Endothelial cell (in vitro differentiated cells): ENCODE measurements at regions not wholly inside any gene's neighbourhood (a gene's known extent, or its start where the extent isn't known, plus 50 kb on each side); places are given as distances from the start of the nearest gene placed in this dataset.

Source experiments
- DNase-seq: peaks from one replicate; pipeline ENCODE4 v3.0.0; 2021; ENCODE audit warnings: low spot score
- H3K27ac Mint-ChIP-seq: one replicate; pipeline ENCODE4 v1.8.0; 2021; ENCODE audit warnings: mixed read lengths, inconsistent platforms; ENCODE audit not compliant: unreplicated experiment
- H3K27me3 Mint-ChIP-seq: one replicate; pipeline ENCODE4 v1.8.0; 2021; ENCODE audit warnings: mild to moderate bottlenecking, moderate library complexity, mixed read lengths, inconsistent platforms; ENCODE audit not compliant: unreplicated experiment
- H3K36me3 Mint-ChIP-seq: one replicate; pipeline ENCODE4 v1.8.0; 2021; ENCODE audit warnings: mild to moderate bottlenecking, low read depth, mixed read lengths, inconsistent platforms; ENCODE audit not compliant: unreplicated experiment
- H3K4me1 Mint-ChIP-seq: one replicate; pipeline ENCODE4 v1.8.0; 2021; ENCODE audit warnings: mild to moderate bottlenecking, mixed read lengths, inconsistent platforms; ENCODE audit not compliant: unreplicated experiment
- H3K4me3 Mint-ChIP-seq: one replicate; pipeline ENCODE4 v1.8.0; 2021; ENCODE audit warnings: mild to moderate bottlenecking, mixed read lengths, inconsistent platforms; ENCODE audit not compliant: unreplicated experiment
- H3K9me3 Mint-ChIP-seq: one replicate; pipeline ENCODE4 v1.8.0; 2021; ENCODE audit warnings: mixed read lengths, inconsistent platforms; ENCODE audit not compliant: unreplicated experiment
- TF ChIP-seq, protein P1 (sequence below): fragments of 200-600 bp; sonication (generic); IDR thresholded peaks from one replicate; pipeline ENCODE4 v1.5.0; 2021; ENCODE audit warnings: antibody characterized with exemption; ENCODE audit not compliant: unreplicated experiment

DNA sequence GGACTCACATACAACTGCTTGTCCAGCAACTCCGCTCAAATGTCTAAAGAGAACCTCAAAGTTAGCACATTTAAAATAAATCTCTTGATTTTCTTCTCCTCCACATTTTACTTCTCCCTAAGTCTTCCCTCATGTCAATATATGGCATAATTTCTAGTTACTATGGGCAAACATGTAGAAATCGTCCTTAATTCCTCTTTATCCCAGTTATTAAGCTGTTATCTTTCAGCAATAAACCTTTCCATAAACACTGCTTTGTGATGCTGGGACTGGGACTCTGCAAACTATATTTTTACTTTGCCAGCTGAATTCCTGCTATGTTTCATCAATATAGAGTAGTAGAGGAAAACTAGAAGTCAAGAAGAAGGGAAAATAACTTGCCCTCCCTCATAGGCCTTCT, 99.7 kb downstream of the KCNRG start:
- DNase-seq: no peak
- Mint-ChIP-seq H3K9me3 (no peaks in the 10 kb centered on the region), H3K4me1 (peaks cover 4% of the 10 kb centered on the region), H3K36me3 (no peaks in the 10 kb centered on the region), H3K27me3 (no peaks in the 10 kb centered on the region), H3K27ac (no peak overlapping the region), H3K4me3 (no peak overlapping the region)
- TF ChIP-seq, protein P1, sequence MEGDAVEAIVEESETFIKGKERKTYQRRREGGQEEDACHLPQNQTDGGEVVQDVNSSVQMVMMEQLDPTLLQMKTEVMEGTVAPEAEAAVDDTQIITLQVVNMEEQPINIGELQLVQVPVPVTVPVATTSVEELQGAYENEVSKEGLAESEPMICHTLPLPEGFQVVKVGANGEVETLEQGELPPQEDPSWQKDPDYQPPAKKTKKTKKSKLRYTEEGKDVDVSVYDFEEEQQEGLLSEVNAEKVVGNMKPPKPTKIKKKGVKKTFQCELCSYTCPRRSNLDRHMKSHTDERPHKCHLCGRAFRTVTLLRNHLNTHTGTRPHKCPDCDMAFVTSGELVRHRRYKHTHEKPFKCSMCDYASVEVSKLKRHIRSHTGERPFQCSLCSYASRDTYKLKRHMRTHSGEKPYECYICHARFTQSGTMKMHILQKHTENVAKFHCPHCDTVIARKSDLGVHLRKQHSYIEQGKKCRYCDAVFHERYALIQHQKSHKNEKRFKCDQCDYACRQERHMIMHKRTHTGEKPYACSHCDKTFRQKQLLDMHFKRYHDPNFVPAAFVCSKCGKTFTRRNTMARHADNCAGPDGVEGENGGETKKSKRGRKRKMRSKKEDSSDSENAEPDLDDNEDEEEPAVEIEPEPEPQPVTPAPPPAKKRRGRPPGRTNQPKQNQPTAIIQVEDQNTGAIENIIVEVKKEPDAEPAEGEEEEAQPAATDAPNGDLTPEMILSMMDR: no peak

DNA sequence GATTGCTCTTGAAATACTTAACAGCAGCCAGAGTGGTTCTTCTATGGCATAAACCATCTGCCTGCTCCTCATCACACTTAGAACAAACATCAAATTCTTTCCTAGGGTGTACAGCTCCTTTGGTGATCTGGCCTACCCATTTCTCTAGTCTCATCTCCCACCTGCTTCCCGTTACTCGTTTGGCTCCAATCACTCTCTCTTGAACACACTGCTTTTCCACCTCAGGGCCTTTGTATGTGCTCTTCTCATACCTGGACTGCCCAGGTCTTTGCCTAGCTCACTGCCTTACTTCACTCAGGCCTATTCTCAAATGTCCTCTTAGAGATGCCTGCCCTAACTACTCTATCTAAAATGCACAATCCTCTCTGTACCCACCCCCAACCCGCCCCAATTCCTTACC, 100.5 kb downstream of the KCNRG start:
- Mint-ChIP-seq H3K27me3 (no peaks in the 10 kb centered on the region), H3K4me1 (peaks cover 4% of the 10 kb centered on the region), H3K27ac (no peak overlapping the region), H3K4me3 (no peak overlapping the region), H3K9me3 (no peaks in the 10 kb centered on the region), H3K36me3 (no peaks in the 10 kb centered on the region)
- no peak for DNase-seq
- TF ChIP-seq, protein P1: no peak

DNA sequence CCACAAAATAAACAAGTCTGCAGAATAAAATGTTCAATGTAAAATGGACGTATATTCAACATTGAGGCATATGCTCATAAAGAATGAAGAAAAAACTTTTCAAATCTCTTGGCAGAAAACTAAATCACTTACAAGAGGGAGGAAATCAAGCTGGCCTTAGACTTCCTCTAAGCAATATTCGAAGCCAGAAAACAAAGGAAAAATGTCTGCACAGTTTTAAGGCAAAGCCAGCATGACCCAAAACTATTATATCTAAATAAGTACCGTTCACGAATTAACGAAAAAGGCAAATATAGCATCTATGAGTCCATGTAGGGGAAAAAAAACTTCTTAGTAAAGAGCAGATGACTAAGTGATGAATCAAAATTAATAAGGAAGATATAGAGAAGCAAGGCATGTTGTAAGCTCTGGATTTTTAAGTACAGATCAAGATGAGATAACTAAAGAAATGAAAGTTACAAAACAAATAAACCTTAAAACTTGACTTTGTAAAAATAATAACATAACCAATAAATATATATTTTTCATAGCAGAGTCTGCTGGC, 101.3 kb downstream of the KCNRG start:
- DNase-seq: no peak
- H3K36me3 Mint-ChIP-seq: no peaks in the 10 kb centered on the region
- H3K27me3 Mint-ChIP-seq: no peaks in the 10 kb centered on the region
- no peak overlapping the region for H3K27ac Mint-ChIP-seq
- H3K4me3 Mint-ChIP-seq: no peak overlapping the region
- TF ChIP-seq, protein P1: no peak
- H3K4me1 Mint-ChIP-seq: peaks cover 5% of the 10 kb centered on the region
- H3K9me3 Mint-ChIP-seq: no peaks in the 10 kb centered on the region

DNA sequence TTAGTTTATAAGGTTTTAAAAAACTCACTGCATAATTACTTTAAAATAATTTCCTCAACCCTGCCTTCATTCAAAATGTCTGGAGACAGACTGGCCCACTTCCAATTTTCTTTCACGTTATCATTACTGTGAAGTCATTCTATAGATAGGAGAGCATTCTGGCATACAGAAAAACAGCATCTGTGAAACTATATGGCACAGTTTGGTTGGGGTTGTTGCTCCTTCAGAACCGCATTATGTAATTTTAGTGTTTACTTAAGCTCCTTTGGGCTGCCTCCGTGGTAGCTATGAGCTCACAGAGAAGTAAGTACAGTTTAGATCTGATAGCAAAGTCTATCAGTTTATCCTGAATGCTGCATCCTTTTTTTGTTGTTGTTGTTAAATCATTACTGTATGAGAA, 104.3 kb downstream of the KCNRG start:
- Mint-ChIP-seq H3K4me3 (no peak overlapping the region), H3K27ac (no peak overlapping the region), H3K36me3 (no peaks in the 10 kb centered on the region), H3K9me3 (no peaks in the 10 kb centered on the region), H3K4me1 (peaks cover 27% of the 10 kb centered on the region), H3K27me3 (peaks cover 9% of the 10 kb centered on the region)
- no peak for DNase-seq
- TF ChIP-seq, protein P1: no peak

DNA sequence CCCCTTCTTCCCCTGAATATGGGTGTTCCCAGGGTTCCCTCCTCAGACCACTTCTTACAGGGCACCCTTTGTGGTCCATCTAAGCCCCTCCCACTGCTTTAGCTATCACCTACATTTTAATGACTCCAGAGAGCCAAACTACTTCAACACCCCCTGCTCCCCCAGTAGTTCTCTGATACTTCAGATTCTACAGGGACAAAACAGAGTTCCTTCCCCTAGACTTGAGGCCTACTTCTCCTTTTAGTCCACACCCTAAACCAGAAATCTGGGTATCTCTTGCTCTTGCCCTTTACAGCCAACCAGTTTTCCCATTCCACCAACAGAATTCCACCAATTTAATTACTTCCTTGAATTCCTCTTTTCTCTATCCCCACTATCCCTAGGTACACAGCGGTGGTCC, 107.2 kb downstream of the KCNRG start:
- H3K27me3 Mint-ChIP-seq: peaks cover 21% of the 10 kb centered on the region
- DNase-seq: no peak
- H3K27ac Mint-ChIP-seq: no peak overlapping the region
- H3K4me3 Mint-ChIP-seq: no peak overlapping the region
- no peaks in the 10 kb centered on the region for H3K9me3 Mint-ChIP-seq
- peaks cover 4% of the 10 kb centered on the region for H3K36me3 Mint-ChIP-seq
- TF ChIP-seq, protein P1: no peak
- peaks cover 32% of the 10 kb centered on the region for H3K4me1 Mint-ChIP-seq
